Common myeloid progenitor, CD34-positive (primary cell): ENCODE measurements at regions not wholly inside any gene's neighbourhood (a gene's known extent, or its start where the extent isn't known, plus 50 kb on each side); places are given as distances from the start of the nearest gene placed in this dataset.

Source experiments
- CTCF ChIA-PET: fragments of 350-600 bp; sonication (Branson Sonifier 250); formaldehyde crosslinking; loops from one replicate; lab custom pipeline; 2021; ENCODE audit warnings: antibody characterized with exemption; lab: Charles Lee
- POLR2A ChIA-PET: fragments of 350-600 bp; sonication (Branson Sonifier 250); formaldehyde crosslinking; loops from one replicate; lab custom pipeline; 2021; ENCODE audit warnings: antibody characterized with exemption; lab: Charles Lee
- DNase-seq, 3 donors: peaks; one replicate each; pipeline versions ENCODE4 v3.0.0 to v3.0.0-alpha.2; 2013
- H3K27ac ChIP-seq, 2 experiments: 1 replicate in 1 of 2; 2 replicates in 1 of 2; pipeline ENCODE4 v1.7.0; 2013; ENCODE audit warnings: inconsistent platforms in 2 of 2, low read length in 2 of 2, mild to moderate bottlenecking in 2 of 2, low read depth in 1 of 2, moderate library complexity in 1 of 2; ENCODE audit not compliant: severe bottlenecking in 2 of 2, insufficient read depth in 1 of 2, poor library complexity in 1 of 2
- H3K27me3 ChIP-seq, 5 experiments: replicated peaks in 2 of 5; 1 replicate in 3 of 5; 2 replicates in 2 of 5; pipeline versions ENCODE4 v1.6.1 to v1.7.0; 2013; ENCODE audit warnings: low read length in 4 of 5, mild to moderate bottlenecking in 2 of 5, moderate library complexity in 2 of 5, inconsistent platforms in 1 of 5; ENCODE audit not compliant: insufficient read depth in 5 of 5, control insufficient read depth in 4 of 5
- H3K36me3 ChIP-seq, 4 experiments: 1 replicate in 2 of 4; 2 replicates in 2 of 4; pipeline versions ENCODE4 v1.6.1 to v1.7.0; 2013; ENCODE audit warnings: low read length in 3 of 4, control low read depth in 1 of 4, mild to moderate bottlenecking in 1 of 4; ENCODE audit not compliant: control insufficient read depth in 4 of 4, insufficient read depth in 4 of 4
- H3K4me1 ChIP-seq, 4 experiments: 1 replicate in 3 of 4; 2 replicates in 1 of 4; pipeline versions ENCODE4 v1.6.1 to v1.7.1; 2013; ENCODE audit warnings: low read length in 3 of 4, mild to moderate bottlenecking in 3 of 4, control low read depth in 1 of 4, inconsistent platforms in 1 of 4, moderate library complexity in 1 of 4; ENCODE audit not compliant: control insufficient read depth in 4 of 4, insufficient read depth in 4 of 4; ENCODE audit errors: control extremely low read depth in 1 of 4
- H3K4me3 ChIP-seq, 7 experiments: 1 replicate in 4 of 7; 2 replicates in 3 of 7; pipeline versions ENCODE4 v1.5.1 to v1.7.0; 2013; ENCODE audit warnings: mild to moderate bottlenecking in 7 of 7, low read length in 6 of 7, moderate library complexity in 6 of 7, inconsistent platforms in 2 of 7, low read depth in 2 of 7, control low read depth in 1 of 7; ENCODE audit not compliant: insufficient read depth in 4 of 7, control insufficient read depth in 1 of 7; ENCODE audit errors: extremely low read depth in 1 of 7
- H3K9me3 ChIP-seq, 5 experiments: 1 replicate in 4 of 5; 2 replicates in 1 of 5; pipeline versions ENCODE4 v1.6.1 to v1.7.1; 2013; ENCODE audit warnings: low read length in 4 of 5, mild to moderate bottlenecking in 2 of 5, inconsistent platforms in 1 of 5, low read depth in 1 of 5, moderate library complexity in 1 of 5; ENCODE audit not compliant: control insufficient read depth in 4 of 5, insufficient read depth in 2 of 5; ENCODE audit errors: control extremely low read depth in 1 of 5
- WGBS: methylation state at CpG from one replicate; pipeline ENCODE4 v1.1.5; 2013; ENCODE audit not compliant: insufficient coverage; 5-methylcytosine and 5-hydroxymethylcytosine counted together

- Histone ChIP-seq H3K27me3 (no peaks in the 10 kb centered on the region), H3K9me3 (peaks cover 0 to 2% (median 0%) of the 10 kb centered on the region in 5 experiments), H3K4me1 (no peaks in the 10 kb centered on the region), H3K36me3 (no peaks in the 10 kb centered on the region), H3K27ac (no peak overlapping the region), H3K4me3 (no peak overlapping the region)
- CTCF ChIA-PET, result no interaction called here
- POLR2A ChIA-PET, result no interaction called here
- no peak for DNase-seq
These were observed 853.8 kb downstream of the IGSF11 start for GRCh38 chr3:118180853-118181252.

GRCh38 chr3:118181274-118181673 lies 853.4 kb downstream of the IGSF11 start:
- DNase-seq, result no peak
- peaks cover 0 to 2% (median 0%) of the 10 kb centered on the region in 5 experiments for H3K9me3 ChIP-seq
- no peaks in the 10 kb centered on the region for H3K36me3 ChIP-seq
- H3K4me3 ChIP-seq, result no peak overlapping the region
- WGBS, result no CpG with 5 or more reads among the region's 1 CpG
- no peak overlapping the region for H3K27ac ChIP-seq
- POLR2A ChIA-PET, result no interaction called here
- no peaks in the 10 kb centered on the region for H3K4me1 ChIP-seq
- CTCF ChIA-PET, result no interaction called here
- no peaks in the 10 kb centered on the region for H3K27me3 ChIP-seq

- POLR2A ChIA-PET, result no interaction called here
These were observed 848.6 kb downstream of the IGSF11 start for GRCh38 chr3:118186051-118186450.

GRCh38 chr3:118187221-118187620 lies 847.4 kb downstream of the IGSF11 start:
- no peak overlapping the region for H3K27ac ChIP-seq
- no peaks in the 10 kb centered on the region for H3K27me3 ChIP-seq
- no peaks in the 10 kb centered on the region for H3K9me3 ChIP-seq
- H3K4me3 ChIP-seq, result no peak overlapping the region
- DNase-seq, result no peak
- no peaks in the 10 kb centered on the region for H3K4me1 ChIP-seq
- POLR2A ChIA-PET, result no interaction called here
- CTCF ChIA-PET, result interaction anchor here (1.6 kb wide), 1 partner anchor 9 kb away, joined by 3 read pairs; no protein-coding TSS in a partner anchor
- H3K36me3 ChIP-seq, result no peaks in the 10 kb centered on the region

More at GRCh38 chr3:118186051-118186450, 848.6 kb downstream of the IGSF11 start:
- Histone ChIP-seq H3K27me3 (no peaks in the 10 kb centered on the region), H3K27ac (no peak overlapping the region), H3K36me3 (no peaks in the 10 kb centered on the region), H3K4me3 (no peak overlapping the region), H3K9me3 (no peaks in the 10 kb centered on the region), H3K4me1 (no peaks in the 10 kb centered on the region)
- WGBS, result 74% methylated on average over 3 of the region's 4 CpGs
- no peak for DNase-seq
- CTCF ChIA-PET, result no interaction called here

GRCh38 chr3:118196183-118196582 lies 838.5 kb downstream of the IGSF11 start:
- no CpG with 5 or more reads among the region's 1 CpG for WGBS
- no peak for DNase-seq
- CTCF ChIA-PET, result interaction anchor here (1.0 to 1.6 kb wide), 2 partner anchors 9 to 26 kb away, joined by 3 read pairs; no protein-coding TSS in a partner anchor
- no peak overlapping the region for H3K4me3 ChIP-seq
- H3K27me3 ChIP-seq, result no peaks in the 10 kb centered on the region
- POLR2A ChIA-PET, result no interaction called here
- no peaks in the 10 kb centered on the region for H3K36me3 ChIP-seq
- no peaks in the 10 kb centered on the region for H3K4me1 ChIP-seq
- H3K9me3 ChIP-seq, result peaks cover 0 to 14% (median 0%) of the 10 kb centered on the region in 5 experiments
- no peak overlapping the region for H3K27ac ChIP-seq

- ChIA-PET POLR2A (no interaction called here), CTCF (no interaction called here)
- Histone ChIP-seq H3K27ac (no peak overlapping the region), H3K36me3 (no peaks in the 10 kb centered on the region), H3K4me1 (no peaks in the 10 kb centered on the region), H3K4me3 (no peak overlapping the region), H3K27me3 (no peaks in the 10 kb centered on the region), H3K9me3 (peaks cover 0 to 16% (median 0%) of the 10 kb centered on the region in 5 experiments)
- no CpG with 5 or more reads among the region's 4 CpGs for WGBS
- no peak for DNase-seq
These were observed 835.6 kb downstream of the IGSF11 start for GRCh38 chr3:118199044-118199443.

GRCh38 chr3:118204052-118204656 lies 830.5 kb downstream of the IGSF11 start:
- no peaks in the 10 kb centered on the region for H3K27me3 ChIP-seq
- ChIA-PET CTCF (no interaction called here), POLR2A (no interaction called here)
- no peaks in the 10 kb centered on the region for H3K4me1 ChIP-seq
- no peaks in the 10 kb centered on the region for H3K36me3 ChIP-seq
- WGBS, result 100% methylated on average over 4 of the region's 5 CpGs
- DNase-seq, result no peak
- no peak overlapping the region for H3K4me3 ChIP-seq
- H3K9me3 ChIP-seq, result peaks cover 0 to 5% (median 0%) of the 10 kb centered on the region in 5 experiments
- no peak overlapping the region for H3K27ac ChIP-seq
